ENCODE measurements at regions not wholly inside any gene's neighbourhood (a gene's known extent, or its start where the extent isn't known, plus 50 kb on each side); places are given as distances from the start of the nearest gene placed in this dataset.
"Not testable (repeated sequence)": the region's sequence is repeated elsewhere in the genome, so short reads cannot be mapped to it uniquely, and the experiment has no call there.

GRCh38 chr2:126976721-126977328 lies 78.1 kb downstream of the TEX51 start:
- no peaks in the 10 kb centered on the region for H3K9me3 Mint-ChIP-seq
- no peak overlapping the region for H3K4me3 Mint-ChIP-seq (ENCODE audit: low read depth)
- no peaks in the 10 kb centered on the region for H3K4me1 Mint-ChIP-seq (ENCODE audit: low read depth)
- intact Hi-C loops (cut with micrococcal nuclease) = loop anchor here (10.0 kb wide), 1 partner anchor 452 kb away; no protein-coding TSS in a partner anchor
- no peak overlapping the region for H3K27ac Mint-ChIP-seq
- DNase-seq (ENCODE audit: low spot score) = no peak
- peaks cover 16% of the 10 kb centered on the region for H3K27me3 Mint-ChIP-seq (ENCODE audit: low read depth)
- H3K36me3 Mint-ChIP-seq (ENCODE audit: low read depth) = no peaks in the 10 kb centered on the region

GRCh38 chr2:126978333-126978732 lies 79.6 kb downstream of the TEX51 start:
- intact Hi-C loops (cut with micrococcal nuclease) = loop anchor here (10.0 kb wide), 1 partner anchor 454 kb away; no protein-coding TSS in a partner anchor
- no peaks in the 10 kb centered on the region for H3K9me3 Mint-ChIP-seq
- H3K4me1 Mint-ChIP-seq (ENCODE audit: low read depth) = no peaks in the 10 kb centered on the region
- H3K36me3 Mint-ChIP-seq (ENCODE audit: low read depth) = no peaks in the 10 kb centered on the region
- H3K4me3 Mint-ChIP-seq (ENCODE audit: low read depth) = no peak overlapping the region
- no peak overlapping the region for H3K27ac Mint-ChIP-seq
- H3K27me3 Mint-ChIP-seq (ENCODE audit: low read depth) = peaks cover 6% of the 10 kb centered on the region
- no peak for DNase-seq (ENCODE audit: low spot score)

- Mint-ChIP-seq H3K4me3 (ENCODE audit: low read depth) (no peak overlapping the region), H3K27ac (no peak overlapping the region), H3K27me3 (ENCODE audit: low read depth) (peaks cover 3% of the 10 kb centered on the region), H3K4me1 (ENCODE audit: low read depth) (no peaks in the 10 kb centered on the region), H3K36me3 (ENCODE audit: low read depth) (no peaks in the 10 kb centered on the region), H3K9me3 (no peaks in the 10 kb centered on the region)
- intact Hi-C loops (cut with micrococcal nuclease) = loop anchor here (10.0 kb wide), 1 partner anchor 455 kb away; no protein-coding TSS in a partner anchor
- no peak for DNase-seq (ENCODE audit: low spot score)
Observed at GRCh38 chr2:126979039-126980003, 80.6 kb downstream of the TEX51 start.

GRCh38 chr2:126981476-126981875 lies 82.8 kb downstream of the TEX51 start:
- Mint-ChIP-seq H3K9me3 (no peaks in the 10 kb centered on the region), H3K4me1 (ENCODE audit: low read depth) (no peaks in the 10 kb centered on the region), H3K36me3 (ENCODE audit: low read depth) (no peaks in the 10 kb centered on the region), H3K27ac (no peak overlapping the region), H3K27me3 (ENCODE audit: low read depth) (peaks cover 6% of the 10 kb centered on the region), H3K4me3 (ENCODE audit: low read depth) (no peak overlapping the region)
- no peak for DNase-seq (ENCODE audit: low spot score)
- intact Hi-C loops (cut with micrococcal nuclease) = no loop called here

DNA sequence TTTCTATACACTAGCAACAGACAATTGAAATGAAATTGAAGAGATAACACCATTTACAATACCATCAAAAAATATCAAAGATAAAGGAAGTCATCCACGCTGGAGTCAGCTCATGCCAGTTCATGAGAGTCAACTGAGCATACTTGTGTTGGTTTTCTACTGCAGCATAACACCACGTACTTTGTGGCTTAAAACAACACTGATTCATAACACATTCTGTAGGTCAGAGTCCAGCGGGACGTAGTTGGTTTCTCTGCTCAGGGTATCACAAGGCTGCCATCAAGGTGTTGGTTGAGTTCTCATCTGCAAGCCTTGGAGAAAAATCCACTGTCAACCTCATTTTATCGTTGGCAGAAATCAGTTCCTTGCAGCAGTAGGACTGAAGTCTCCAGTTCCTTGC lies 84.2 kb downstream of the TEX51 start:
- H3K4me3 Mint-ChIP-seq (ENCODE audit: low read depth) = no peak overlapping the region
- intact Hi-C loops (cut with micrococcal nuclease) = no loop called here
- no peaks in the 10 kb centered on the region for H3K4me1 Mint-ChIP-seq (ENCODE audit: low read depth)

GRCh38 chr2:126986631-126987187 lies 88.0 kb downstream of the TEX51 start:
- Mint-ChIP-seq H3K27ac (no peak overlapping the region), H3K9me3 (no peaks in the 10 kb centered on the region), H3K4me3 (ENCODE audit: low read depth) (no peak overlapping the region), H3K4me1 (ENCODE audit: low read depth) (no peaks in the 10 kb centered on the region), H3K27me3 (ENCODE audit: low read depth) (peaks cover 14% of the 10 kb centered on the region), H3K36me3 (ENCODE audit: low read depth) (no peaks in the 10 kb centered on the region)
- intact Hi-C loops (cut with micrococcal nuclease) = no loop called here
- no peak for DNase-seq (ENCODE audit: low spot score)

More for the DNA sequence above, 84.2 kb downstream of the TEX51 start:
- Mint-ChIP-seq H3K27ac (no peak overlapping the region), H3K36me3 (ENCODE audit: low read depth) (no peaks in the 10 kb centered on the region), H3K9me3 (no peaks in the 10 kb centered on the region), H3K27me3 (ENCODE audit: low read depth) (peaks cover 12% of the 10 kb centered on the region)
- no peak for DNase-seq (ENCODE audit: low spot score)

DNA sequence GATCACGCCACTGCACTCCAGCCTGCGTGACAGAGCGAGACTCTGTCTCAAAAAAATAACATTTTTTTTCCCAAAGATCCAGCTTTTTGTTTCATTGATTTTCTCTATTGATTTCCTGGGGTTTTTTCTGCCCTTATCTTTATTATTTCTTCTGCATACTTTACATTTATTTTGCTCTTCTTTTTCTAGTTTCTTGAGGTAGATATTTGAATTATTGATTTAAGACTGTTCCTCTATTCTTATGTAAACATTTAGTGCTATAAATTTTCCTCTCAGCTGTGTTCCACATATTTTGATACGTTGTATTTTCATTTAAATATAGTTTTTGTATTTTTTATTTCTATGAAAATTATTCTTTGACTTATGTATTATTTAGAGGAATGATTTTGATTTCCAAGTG lies 89.8 kb downstream of the TEX51 start:
- intact Hi-C loops (cut with micrococcal nuclease) = no loop called here
- H3K4me1 Mint-ChIP-seq (ENCODE audit: low read depth) = no peaks in the 10 kb centered on the region
- H3K27me3 Mint-ChIP-seq (ENCODE audit: low read depth) = peaks cover 14% of the 10 kb centered on the region
- no peaks in the 10 kb centered on the region for H3K36me3 Mint-ChIP-seq (ENCODE audit: low read depth)
- DNase-seq (ENCODE audit: low spot score) = no peak
- H3K4me3 Mint-ChIP-seq (ENCODE audit: low read depth) = no peak overlapping the region
- no peaks in the 10 kb centered on the region for H3K9me3 Mint-ChIP-seq
- H3K27ac Mint-ChIP-seq = no peak overlapping the region

GRCh38 chr2:126989064-126989463 lies 90.4 kb downstream of the TEX51 start:
- peaks cover 14% of the 10 kb centered on the region for H3K27me3 Mint-ChIP-seq (ENCODE audit: low read depth)
- H3K36me3 Mint-ChIP-seq (ENCODE audit: low read depth); H3K27ac Mint-ChIP-seq; H3K9me3 Mint-ChIP-seq; DNase-seq (ENCODE audit: low spot score); H3K4me1 Mint-ChIP-seq (ENCODE audit: low read depth); H3K4me3 Mint-ChIP-seq (ENCODE audit: low read depth); intact Hi-C loops (cut with micrococcal nuclease): not testable (repeated sequence)

- H3K4me1 Mint-ChIP-seq (ENCODE audit: low read depth) = no peaks in the 10 kb centered on the region
- intact Hi-C loops (cut with micrococcal nuclease) = no loop called here
- H3K27ac Mint-ChIP-seq = no peak overlapping the region
- H3K9me3 Mint-ChIP-seq = no peaks in the 10 kb centered on the region
- H3K4me3 Mint-ChIP-seq (ENCODE audit: low read depth) = no peak overlapping the region
- no peak for DNase-seq (ENCODE audit: low spot score)
- no peaks in the 10 kb centered on the region for H3K36me3 Mint-ChIP-seq (ENCODE audit: low read depth)
- H3K27me3 Mint-ChIP-seq (ENCODE audit: low read depth) = peaks cover 14% of the 10 kb centered on the region
Observed at GRCh38 chr2:126990200-126990599, 91.5 kb downstream of the TEX51 start.

- intact Hi-C loops (cut with micrococcal nuclease) = no loop called here
- H3K27ac Mint-ChIP-seq = no peak overlapping the region
- no peaks in the 10 kb centered on the region for H3K9me3 Mint-ChIP-seq
- no peak overlapping the region for H3K4me3 Mint-ChIP-seq (ENCODE audit: low read depth)
- H3K36me3 Mint-ChIP-seq (ENCODE audit: low read depth) = no peaks in the 10 kb centered on the region
- DNase-seq (ENCODE audit: low spot score) = no peak
- H3K4me1 Mint-ChIP-seq (ENCODE audit: low read depth) = no peaks in the 10 kb centered on the region
- peaks cover 12% of the 10 kb centered on the region for H3K27me3 Mint-ChIP-seq (ENCODE audit: low read depth)
Observed at GRCh38 chr2:126990605-126991532, 92.2 kb downstream of the TEX51 start.

DNA sequence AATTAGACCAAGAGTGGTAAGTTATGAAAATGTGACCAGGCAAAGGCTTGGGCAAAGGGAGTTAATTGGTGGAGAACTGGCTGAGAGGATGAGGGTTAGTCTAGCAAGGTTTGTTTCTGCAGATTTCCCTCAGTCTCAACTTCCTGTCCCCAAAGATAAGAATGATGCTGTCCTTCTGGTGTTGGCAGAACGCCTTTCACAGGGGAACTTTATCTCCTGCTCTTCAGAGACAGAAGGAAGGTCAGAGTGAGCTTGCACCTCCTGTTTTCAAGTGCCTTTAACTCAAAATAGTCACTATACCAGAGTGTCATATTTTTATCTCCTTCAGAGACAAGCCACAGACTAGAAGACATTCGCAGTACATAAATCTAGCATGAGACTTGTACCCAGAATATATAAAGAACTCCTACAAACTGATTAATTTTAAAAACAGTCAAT lies 95.7 kb downstream of the TEX51 start:
- Mint-ChIP-seq H3K4me1 (ENCODE audit: low read depth) (no peaks in the 10 kb centered on the region), H3K4me3 (ENCODE audit: low read depth) (no peak overlapping the region), H3K27ac (no peak overlapping the region), H3K36me3 (ENCODE audit: low read depth) (no peaks in the 10 kb centered on the region), H3K27me3 (ENCODE audit: low read depth) (peaks cover 4% of the 10 kb centered on the region), H3K9me3 (no peaks in the 10 kb centered on the region)
- intact Hi-C loops (cut with micrococcal nuclease) = no loop called here
- no peak for DNase-seq (ENCODE audit: low spot score)

All from activated T-helper 2 cell treated with anti-CD3 and anti-CD28 coated beads, Interferon-gamma antibody, Interleukin-2, Interleukin-4, amounts not matched to agents 10 μg/mL and 5 μg/mL and 100 μg/mL, durations not matched to agents 14 hours and 24 hours and 36 hours (primary cell).